Left colon (tissue), 2 donors: ENCODE measurements at regions not wholly inside any gene's neighbourhood (a gene's known extent, or its start where the extent isn't known, plus 50 kb on each side); places are given as distances from the start of the nearest gene placed in this dataset.
"Not testable (repeated sequence)": the region's sequence is repeated elsewhere in the genome, so short reads cannot be mapped to it uniquely, and the experiment has no call there.

Source experiments
- ATAC-seq: fragments of 200-7000 bp; cut with Tn5 transposase; one replicate; pipeline ENCODE4 v1.9.1; 2020; ENCODE audit warnings: mild to moderate bottlenecking, moderate library complexity
- DNase-seq, 2 donors: peaks; one replicate each; pipeline ENCODE4 v3.0.0-alpha.2; 2020
- intact Hi-C, 2 donors: fragments of 100-400 bp; cut with DNase I in 1 of 2; cut with micrococcal nuclease in 1 of 2; formaldehyde crosslinking; loops; one replicate each; pipeline versions ENCODE4 v1.11.2 to v1.14.0; 2022; cut with DNase I, micrococcal nuclease
- donor health status: DM: no; HTN: no; CAD: no.
- donor health status: DM: yes; HTN: yes; CAD: no.

DNA sequence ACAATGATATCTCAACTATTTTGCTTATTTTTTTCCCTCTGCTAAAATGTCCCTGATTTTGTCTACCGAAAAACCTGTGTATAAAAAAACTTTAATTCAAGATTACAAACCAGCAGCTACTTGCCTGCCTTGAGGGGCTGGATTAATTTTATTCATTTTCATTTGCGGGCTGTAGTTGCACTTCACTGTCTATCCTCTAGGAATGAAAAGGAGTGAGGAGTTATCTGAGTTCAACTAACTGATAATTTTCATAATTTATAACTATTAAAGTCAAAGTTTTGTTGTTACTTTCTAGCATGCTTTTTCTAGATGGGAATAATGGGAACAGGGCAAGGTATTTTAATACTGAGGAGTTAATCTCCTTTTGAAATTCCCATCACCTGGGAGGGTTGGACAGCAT is 50.3 kb upstream of the AGTPBP1 start:
- ATAC-seq, intact Hi-C loops, DNase-seq: not testable (repeated sequence)

DNA sequence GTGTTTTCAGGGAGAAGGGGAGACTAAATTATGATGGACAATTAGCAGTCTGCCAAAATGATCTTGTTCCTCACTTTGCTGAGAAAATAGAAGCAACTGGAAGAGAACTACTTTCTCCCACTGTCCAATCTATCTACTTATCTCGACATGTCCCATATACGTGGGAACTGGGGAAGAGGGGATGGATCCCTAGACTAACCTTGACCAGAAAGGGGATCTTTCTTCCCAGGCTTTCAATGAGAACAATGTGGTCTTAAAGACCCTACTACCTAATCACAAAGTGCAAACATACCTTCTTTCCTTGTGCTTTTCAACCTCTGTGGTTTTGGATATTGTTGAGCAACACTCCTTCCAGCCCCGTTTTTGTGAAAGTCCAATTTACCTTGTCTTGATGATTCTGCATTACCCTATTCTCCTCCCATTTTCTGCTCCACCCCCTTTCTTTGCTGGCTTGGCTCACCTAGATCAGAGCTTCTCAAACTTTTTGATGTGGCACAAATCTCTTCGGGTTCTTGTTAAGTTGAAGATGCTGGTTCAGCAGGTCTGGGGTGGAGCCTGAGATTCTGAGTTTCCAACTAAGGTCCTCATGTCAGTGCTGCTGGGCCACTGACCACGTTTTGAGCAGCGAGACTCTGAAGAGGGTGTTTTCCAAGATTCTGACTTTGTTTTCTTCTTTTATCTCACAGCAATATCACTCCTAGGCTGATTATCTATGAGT is 61.4 kb upstream of the AGTPBP1 start:
- intact Hi-C loops, DNase-seq, ATAC-seq: not testable (repeated sequence)

DNA sequence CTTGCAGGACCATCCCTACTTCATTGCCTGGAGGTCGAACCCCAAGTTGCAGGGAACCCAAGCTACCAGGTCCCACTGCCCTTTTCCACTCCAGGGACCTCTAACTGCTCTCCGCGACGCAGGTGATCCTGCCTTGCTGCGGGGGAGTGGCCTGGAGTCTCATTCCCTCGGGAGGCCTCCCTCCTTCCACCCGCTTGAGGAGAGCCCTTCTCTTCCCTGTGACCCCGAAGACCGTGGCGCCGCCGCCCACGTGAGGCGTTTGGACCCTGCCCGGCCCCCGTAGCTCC is 63.0 kb upstream of the AGTPBP1 start:
- intact Hi-C loops, DNase-seq, ATAC-seq: not testable (repeated sequence)

DNA sequence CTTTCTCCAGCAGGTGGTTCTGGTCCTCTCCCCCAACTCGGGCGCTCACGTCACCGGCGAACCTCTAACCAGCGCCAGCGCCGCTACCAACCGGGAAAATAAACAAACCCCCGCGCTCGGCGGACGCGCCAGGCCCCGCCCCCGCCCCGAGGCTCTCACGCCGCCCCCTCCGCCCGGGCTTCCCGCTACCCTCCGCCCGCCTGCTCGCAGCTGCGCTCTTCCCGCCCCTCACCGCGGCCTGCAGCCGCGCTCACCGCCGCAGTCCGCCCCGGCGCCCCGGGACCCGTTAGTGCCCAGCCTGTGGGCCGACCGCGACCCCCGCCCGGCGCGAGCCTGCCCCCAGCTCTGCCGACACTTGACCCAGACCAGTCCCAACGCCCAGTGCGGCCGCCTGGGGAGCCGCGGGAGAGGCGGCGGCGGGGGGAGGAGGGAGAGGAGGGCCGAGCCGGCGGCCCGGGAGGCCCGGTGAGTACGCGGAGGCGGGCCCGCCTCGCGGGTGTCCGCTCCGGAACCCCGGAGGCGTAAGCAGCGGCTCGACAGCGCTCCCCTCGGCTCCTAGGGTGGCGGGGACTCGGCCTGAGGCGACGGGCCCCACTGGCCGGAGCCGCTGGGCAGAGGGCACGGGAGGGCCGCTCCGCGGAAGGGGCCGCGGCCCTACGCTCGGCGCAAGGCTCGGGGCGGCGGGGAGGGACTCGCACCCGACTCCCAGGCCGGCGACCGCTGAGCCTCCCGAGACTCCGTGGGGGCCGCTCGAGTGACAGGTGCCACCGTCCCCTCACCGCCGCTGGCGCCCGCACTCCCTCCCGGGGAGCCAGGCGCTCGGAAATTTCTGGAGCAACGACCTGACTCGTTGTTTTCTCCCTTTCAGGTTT is 63.6 kb upstream of the AGTPBP1 start:
- peak; percentile 83 to 84 for DNase-seq
- intact Hi-C loops, result not testable (repeated sequence)
- peak; percentile 87 for ATAC-seq

DNA sequence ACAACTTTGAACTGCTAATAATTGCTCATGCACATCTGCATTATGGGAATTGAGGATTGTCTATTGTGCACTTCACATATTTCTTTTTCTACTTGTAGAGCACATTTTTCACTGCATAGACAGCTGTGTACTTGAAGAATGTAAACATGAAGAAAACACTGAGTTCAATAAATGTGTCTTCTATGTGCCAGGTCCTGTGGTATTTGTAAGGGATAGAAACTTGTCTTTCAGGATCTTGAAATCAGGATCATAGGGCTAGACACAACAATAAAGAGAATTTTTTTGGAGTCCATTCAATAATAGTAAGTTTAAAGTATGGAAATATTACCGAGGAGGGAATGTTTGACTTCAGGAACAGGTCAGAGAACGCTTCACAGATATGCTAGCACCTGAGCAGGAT is 66.6 kb upstream of the AGTPBP1 start:
- DNase-seq, intact Hi-C loops, ATAC-seq: not testable (repeated sequence)

DNA sequence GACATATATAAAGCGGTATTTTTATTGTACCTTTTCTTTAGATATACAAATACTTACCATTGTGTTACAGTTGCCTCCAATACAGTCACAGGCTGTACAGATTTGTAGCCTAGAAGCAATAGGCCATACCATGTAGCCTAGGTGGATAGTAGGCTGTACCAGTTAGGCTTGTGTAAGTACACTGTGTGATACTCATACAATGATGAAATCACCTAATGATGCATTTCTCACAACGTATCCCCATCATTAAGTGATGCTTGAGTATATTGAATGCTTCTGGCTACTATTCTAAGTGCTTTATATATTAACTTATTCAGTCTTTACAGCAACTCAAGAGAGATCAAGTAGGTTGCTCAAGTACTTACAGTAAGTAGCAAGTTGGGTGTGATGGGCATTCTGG is 71.6 kb upstream of the AGTPBP1 start:
- ATAC-seq, intact Hi-C loops, DNase-seq: not testable (repeated sequence)

DNA sequence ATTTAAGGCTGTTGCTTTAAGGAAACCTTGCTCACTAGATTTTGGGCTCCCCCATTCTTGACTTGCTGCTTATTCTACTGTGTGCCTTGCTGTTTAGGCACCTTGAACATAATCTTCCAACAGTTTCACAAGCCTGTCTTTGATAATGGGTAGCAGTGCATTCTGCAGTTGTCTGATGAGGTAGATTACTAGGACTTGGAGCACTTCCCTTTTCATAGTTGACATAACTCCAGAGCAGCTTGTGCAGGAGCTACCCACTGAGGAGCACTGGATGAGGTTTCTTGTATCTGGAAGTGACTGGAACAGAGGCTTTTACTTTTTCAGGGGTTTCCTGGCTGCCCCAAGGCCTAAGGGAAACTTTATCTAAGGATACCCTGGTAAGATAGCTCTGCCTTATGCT is 73.0 kb upstream of the AGTPBP1 start:
- intact Hi-C loops, ATAC-seq, DNase-seq: not testable (repeated sequence)

DNA sequence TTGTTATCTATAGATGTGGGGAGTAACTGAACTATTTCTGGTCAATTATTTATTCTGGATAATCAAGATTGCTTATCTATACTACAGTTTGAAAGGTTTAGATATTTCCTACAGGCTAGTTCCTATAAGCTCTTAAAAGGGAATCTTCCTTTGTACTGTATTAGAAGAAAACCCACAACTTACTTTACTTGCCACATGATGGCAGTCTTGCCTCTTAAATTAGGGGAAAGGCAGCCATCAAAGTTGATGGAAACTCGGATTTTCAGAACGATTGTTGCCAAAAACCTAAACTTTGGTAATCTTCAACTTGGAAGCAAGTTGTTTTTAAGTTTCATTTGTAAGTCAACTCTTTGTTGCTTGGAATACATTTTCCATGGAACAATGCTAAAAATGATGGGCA is 77.2 kb upstream of the AGTPBP1 start:
- peak; percentile 74 for ATAC-seq
- intact Hi-C loops, DNase-seq: not testable (repeated sequence)

DNA sequence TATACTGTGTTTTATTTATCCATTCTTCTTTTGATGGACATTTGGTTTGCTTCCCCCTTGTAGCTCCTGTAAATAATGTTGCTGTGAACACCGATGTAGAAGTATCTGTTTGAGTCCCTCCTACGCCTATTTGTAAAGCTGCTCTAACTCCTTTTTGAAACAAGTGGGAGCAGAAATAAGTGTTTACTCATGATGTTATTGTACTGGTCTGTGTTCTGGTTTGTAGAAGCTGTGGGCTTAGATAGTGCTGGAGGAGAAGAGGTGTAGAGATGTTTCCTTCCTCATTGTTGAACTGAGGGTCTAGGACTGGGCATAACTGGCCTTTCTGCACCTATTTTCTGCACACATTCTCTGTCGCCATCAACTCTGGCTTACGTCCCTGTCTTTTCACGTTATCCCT is 78.8 kb upstream of the AGTPBP1 start:
- ATAC-seq, intact Hi-C loops, DNase-seq: not testable (repeated sequence)

DNA sequence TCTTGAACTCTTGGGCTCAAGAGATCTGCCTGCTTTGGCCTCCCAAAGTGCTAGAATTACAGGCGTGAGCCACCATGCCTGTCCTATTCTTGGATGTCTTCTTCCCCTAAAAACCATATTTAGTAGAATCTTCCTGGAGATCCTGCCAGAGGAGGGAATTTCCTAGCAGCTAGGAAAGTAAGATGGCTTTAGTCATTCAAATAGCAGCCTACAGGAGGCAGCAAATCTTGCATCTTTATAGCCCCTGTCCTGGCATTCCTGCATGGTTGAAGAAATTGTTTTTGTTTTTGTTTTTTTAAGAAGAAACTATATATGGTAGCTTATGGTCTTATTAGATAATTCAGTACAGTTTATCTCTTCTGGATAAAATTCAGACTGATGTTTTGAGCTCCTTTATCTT is 83.2 kb upstream of the AGTPBP1 start:
- intact Hi-C loops, DNase-seq, ATAC-seq: not testable (repeated sequence)

DNA sequence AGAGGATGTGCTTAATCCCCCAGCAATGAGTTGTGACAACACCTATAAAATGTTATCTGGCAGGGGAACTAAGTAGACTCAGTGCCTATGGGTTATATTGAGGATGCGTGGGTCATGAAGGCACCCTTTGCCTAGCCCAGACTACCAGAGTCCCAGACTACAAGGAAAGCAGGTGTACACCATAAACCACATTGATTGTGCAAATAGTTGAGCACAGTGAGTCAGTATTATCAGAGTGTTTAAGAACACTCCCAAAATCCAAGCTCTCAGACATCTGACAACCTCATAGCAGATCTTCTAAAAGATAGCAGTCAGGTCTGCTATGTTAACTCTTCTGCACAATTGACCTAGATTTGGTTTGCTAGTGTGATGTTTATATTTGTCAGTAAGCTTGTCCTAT is 92.8 kb upstream of the AGTPBP1 start:
- ATAC-seq, result peak; percentile 43
- intact Hi-C loops, DNase-seq: not testable (repeated sequence)

DNA sequence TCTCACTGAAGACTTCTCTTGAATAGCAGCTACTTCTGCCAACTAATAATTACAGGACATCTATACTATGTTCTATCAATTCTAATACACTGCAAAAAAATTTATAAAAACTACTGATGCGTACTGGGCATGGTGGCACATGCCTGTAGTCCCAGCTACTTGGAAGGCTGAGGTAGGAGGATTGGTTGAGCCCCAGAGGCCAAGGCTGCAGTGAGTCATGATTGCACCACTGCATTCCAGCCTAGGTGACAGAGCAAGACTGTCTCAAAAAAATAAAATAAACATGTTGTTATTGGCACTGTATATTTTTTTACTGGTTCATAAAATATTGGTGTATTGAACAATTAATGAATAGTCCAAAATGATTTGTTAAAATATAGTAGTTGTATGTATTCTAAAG is 97.0 kb upstream of the NAA35 start:
- intact Hi-C loops, ATAC-seq, DNase-seq: not testable (repeated sequence)

DNA sequence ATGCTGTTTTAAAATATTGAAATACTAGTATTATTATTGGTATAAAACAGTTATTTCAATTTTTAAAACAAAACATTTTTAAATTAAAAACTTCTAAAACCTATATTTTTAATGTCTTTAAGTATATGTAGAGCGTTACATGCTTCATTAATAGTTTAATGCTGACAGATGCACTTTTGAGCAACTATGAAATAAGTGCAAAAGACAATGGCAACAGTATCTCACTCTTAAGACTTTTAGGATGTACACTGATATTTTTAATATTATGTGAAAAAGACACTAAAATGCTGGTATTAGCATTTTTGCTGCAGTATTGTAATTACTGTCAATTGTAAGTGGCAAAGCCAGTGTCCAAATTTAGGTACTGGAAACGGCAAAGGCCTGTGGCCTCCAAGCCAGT is 93.2 kb upstream of the NAA35 start:
- ATAC-seq, intact Hi-C loops, DNase-seq: not testable (repeated sequence)

DNA sequence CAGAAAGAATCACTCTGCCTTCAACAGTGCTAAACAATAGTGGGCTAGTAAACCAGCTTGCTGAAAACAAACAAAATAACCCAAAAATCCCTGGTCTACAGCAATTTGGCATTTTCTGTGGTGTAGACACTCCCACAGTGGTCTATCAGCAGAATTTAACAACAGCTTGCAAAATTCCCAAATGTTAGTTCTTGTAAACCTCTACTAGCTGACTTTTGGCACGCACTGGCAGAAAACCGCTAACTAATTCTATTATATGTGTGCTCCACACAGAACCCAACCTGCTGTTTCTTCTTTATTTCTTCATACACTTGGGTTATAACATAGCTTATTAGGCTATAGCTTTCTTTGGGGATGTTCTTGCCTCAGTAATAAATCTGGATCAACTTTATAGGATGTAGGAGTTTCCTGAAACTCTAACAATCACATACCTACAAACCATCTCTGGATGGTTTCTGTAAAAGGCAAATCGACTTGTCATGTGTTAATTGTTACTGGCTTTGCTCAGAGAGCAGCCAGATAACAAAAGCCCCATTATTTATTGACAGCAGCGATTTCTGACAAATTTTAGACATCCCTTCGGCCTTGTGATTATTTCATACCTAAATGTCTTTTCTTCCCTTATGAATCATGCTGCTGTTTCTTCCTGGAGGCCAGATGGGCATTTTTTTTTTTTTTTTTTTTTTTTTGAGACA is 82.7 kb upstream of the NAA35 start:
- no peak for DNase-seq
- intact Hi-C loops, result no loop called here
- ATAC-seq, result no peak

DNA sequence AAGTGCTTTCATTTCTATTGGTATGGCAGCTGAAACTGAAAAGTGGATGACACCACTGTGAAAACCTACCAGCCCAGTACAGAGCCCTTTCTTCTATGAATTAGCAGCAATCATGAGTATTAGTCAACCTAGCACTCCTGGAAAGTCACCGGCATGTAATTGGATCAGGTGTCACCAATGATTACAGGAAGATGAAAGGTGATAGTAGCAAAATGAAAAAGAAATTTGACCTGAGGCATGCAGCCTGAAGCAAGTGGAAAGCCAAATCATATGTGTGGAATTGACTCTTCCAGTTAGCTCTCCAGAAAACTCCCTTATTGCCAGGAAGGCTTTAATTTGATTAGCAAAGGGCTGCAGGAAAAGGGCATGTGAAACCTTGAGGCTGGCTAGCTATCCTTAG is 81.2 kb upstream of the NAA35 start:
- ATAC-seq (no peak), DNase-seq (no peak)
- intact Hi-C loops, result no loop called here

DNA sequence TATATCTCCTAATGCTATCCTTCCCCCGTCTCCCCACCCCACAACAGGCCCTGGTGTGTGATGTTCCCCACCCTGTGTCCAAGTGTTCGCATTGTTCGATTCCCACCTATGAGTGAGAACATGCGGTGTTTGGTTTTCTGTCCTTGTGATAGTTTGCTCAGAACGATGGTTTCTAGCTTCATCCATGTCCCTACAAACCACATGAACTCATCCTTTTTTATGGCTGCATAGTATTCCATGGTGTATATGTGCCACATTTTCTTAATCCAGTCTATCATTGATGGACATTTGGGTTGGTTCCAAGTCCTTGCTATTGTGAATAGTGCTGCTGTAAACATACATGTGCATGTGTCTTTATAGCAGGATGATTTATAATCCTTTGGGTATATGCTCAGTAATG is 79.1 kb upstream of the NAA35 start:
- intact Hi-C loops, ATAC-seq, DNase-seq: not testable (repeated sequence)

DNA sequence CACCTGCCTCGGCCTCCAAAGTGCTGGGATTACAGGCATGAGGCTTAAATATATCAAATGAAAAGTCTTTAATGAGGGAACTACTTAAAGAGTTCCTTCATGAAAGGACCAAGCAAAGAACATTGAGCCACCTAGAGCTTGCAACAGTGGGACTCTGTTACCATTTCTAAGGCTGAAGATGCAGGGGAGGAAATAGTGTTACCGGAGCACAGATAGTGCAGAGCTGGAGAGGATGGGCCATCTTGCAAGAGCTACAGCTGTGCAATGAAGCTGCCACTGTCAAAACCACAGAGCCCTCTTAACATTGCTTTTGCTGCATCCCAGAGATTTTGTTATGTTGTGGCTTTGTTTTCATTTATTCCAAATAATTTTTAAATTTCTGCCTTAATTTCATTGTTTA is 77.1 kb upstream of the NAA35 start:
- DNase-seq, result no peak
- intact Hi-C loops, result no loop called here
- ATAC-seq, result no peak

DNA sequence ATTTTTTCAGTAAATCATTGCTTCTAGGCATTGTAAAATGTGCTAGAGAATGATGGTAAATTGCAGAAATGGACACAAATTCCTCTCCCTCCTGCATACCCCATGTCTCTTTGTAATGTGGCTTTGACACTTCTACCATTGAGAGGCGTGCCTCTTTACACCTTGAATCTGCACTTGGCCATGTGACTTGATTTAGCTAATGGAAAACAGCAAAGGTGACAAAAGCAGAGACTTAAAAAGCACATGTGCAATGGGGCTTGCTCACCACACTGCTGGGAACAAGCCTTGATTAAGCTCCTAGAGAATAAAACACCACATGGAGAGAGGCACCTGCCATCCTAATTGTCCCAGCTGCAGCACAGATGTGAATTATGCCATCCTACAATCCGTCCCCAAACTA is 69.9 kb upstream of the NAA35 start:
- no peak for ATAC-seq
- intact Hi-C loops, result no loop called here
- DNase-seq, result no peak

DNA sequence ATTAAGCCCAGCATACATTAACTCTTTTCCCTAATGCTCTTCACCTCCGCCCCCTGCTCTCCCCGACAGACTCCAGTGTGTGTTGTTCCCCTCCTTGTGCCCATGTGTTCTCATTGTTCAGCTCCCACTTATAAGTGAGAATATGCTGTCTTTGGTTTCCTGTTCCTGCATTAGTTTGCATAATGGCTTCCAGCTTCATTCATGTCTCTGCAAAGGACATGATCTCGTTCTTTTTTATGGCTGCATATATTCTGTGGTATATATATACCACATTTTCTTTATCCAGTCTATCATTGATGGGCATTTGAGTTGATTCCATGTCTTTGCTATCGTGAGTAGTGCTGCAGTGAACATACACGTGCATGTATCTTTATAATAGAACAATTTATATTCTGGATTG is 69.3 kb upstream of the NAA35 start:
- intact Hi-C loops, ATAC-seq, DNase-seq: not testable (repeated sequence)

DNA sequence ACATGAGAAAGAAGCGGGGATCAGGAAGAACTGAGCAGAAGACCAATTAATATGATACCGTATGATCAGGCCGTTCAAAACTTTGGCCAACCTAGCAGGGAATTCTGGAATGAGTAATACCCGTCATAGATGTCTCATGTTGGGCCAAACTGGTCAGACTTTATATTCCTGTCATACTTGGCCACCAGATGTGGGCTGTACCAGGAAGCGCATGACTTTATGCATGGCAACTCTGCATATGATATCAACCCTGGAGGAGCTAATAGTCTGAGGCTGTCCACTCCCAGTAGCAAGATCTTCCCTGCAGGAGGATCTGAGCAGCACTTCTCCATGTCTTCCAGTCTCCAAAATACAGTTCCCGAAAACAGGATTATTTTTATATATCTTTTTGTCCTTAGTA is 68.5 kb upstream of the NAA35 start:
- no peak for ATAC-seq
- intact Hi-C loops, result no loop called here

More for the DNA sequence above, 68.5 kb upstream of the NAA35 start:
- DNase-seq, result no peak
